ENCODE measurements at regions not wholly inside any gene's neighbourhood (a gene's known extent, or its start where the extent isn't known, plus 50 kb on each side); places are given as distances from the start of the nearest gene placed in this dataset.

- Histone ChIP-seq H3K27ac (ENCODE audit: low read depth, low read length, poor library complexity, severe bottlenecking) (no peak overlapping the region), H3K4me3 (ENCODE audit: low read depth, low read length, poor library complexity, severe bottlenecking) (no peak overlapping the region), H2AFZ (ENCODE audit: low read length) (no peak overlapping the region), H3K36me3 (ENCODE audit: insufficient read depth, low read length) (no peaks in the 10 kb centered on the region), H3K9me3 (ENCODE audit: low read length) (no peaks in the 10 kb centered on the region), H3K4me2 (ENCODE audit: low read length) (no peak overlapping the region), H3K79me2 (ENCODE audit: insufficient read depth, low read depth, low read length) (no peaks in the 10 kb centered on the region), H3K9me2 (ENCODE audit: insufficient read depth, low read length) (no peaks in the 10 kb centered on the region), H4K20me1 (ENCODE audit: insufficient read depth, low read length) (no peaks in the 10 kb centered on the region), H3K4me1 (ENCODE audit: insufficient read depth, low read length, poor library complexity, severe bottlenecking) (no peaks in the 10 kb centered on the region)
- no TSS peak for BruUV-seq (replicated peaks)
- POLR2A ChIA-PET: interaction anchor here (0.7 to 1.5 kb wide), 3 partner anchors 9 to 11 kb away, joined by 3 read pairs; no protein-coding TSS in a partner anchor
- intact Hi-C loops (cut with micrococcal nuclease; ENCODE audit: unreplicated experiment): no loop called here
- no peak for DNase-seq (ENCODE audit: low spot score)
- CTCF ChIA-PET (ENCODE audit: unreplicated experiment): no interaction called here
- TF ChIP-seq EZH2phosphoT487 (IDR thresholded peaks at IDR 0.05; ENCODE audit: borderline replicate concordance, low read depth, low read length) (no peak), CTCF (conservative IDR thresholded peaks at IDR 0.05; ENCODE audit: low read length) (no peak)
These were observed 560.7 kb downstream of the ZNF608 start for GRCh38 chr5:124185716-124186115.

- no peaks in the 10 kb centered on the region for H3K36me3 ChIP-seq (ENCODE audit: insufficient read depth, low read length)
- BruUV-seq (replicated peaks): no TSS peak
- H3K79me2 ChIP-seq (ENCODE audit: insufficient read depth, low read depth, low read length): no peaks in the 10 kb centered on the region
- POLR2A ChIA-PET: interaction anchor here (0.9 to 1.1 kb wide), 2 partner anchors 10 to 14 kb away, joined by 3 read pairs; no protein-coding TSS in a partner anchor
- TF ChIP-seq EZH2phosphoT487 (IDR thresholded peaks at IDR 0.05; ENCODE audit: borderline replicate concordance, low read depth, low read length) (no peak), CTCF (conservative IDR thresholded peaks at IDR 0.05; ENCODE audit: low read length) (no peak)
- H2AFZ ChIP-seq (ENCODE audit: low read length): no peak overlapping the region
- H3K27ac ChIP-seq (ENCODE audit: low read depth, low read length, poor library complexity, severe bottlenecking): no peak overlapping the region
- H4K20me1 ChIP-seq (ENCODE audit: insufficient read depth, low read length): no peaks in the 10 kb centered on the region
- no peaks in the 10 kb centered on the region for H3K9me2 ChIP-seq (ENCODE audit: insufficient read depth, low read length)
- no peak overlapping the region for H3K4me3 ChIP-seq (ENCODE audit: low read depth, low read length, poor library complexity, severe bottlenecking)
- no peak overlapping the region for H3K4me2 ChIP-seq (ENCODE audit: low read length)
- intact Hi-C loops (cut with micrococcal nuclease; ENCODE audit: unreplicated experiment): no loop called here
- no peak for DNase-seq (ENCODE audit: low spot score)
- no peaks in the 10 kb centered on the region for H3K4me1 ChIP-seq (ENCODE audit: insufficient read depth, low read length, poor library complexity, severe bottlenecking)
- no peaks in the 10 kb centered on the region for H3K9me3 ChIP-seq (ENCODE audit: low read length)
- CTCF ChIA-PET (ENCODE audit: unreplicated experiment): no interaction called here
These were observed 564.3 kb downstream of the ZNF608 start for GRCh38 chr5:124182133-124182532.

- Histone ChIP-seq H3K36me3 (ENCODE audit: insufficient read depth, low read length) (no peaks in the 10 kb centered on the region), H3K9me2 (ENCODE audit: insufficient read depth, low read length) (no peaks in the 10 kb centered on the region), H3K4me2 (ENCODE audit: low read length) (no peak overlapping the region), H3K9me3 (ENCODE audit: low read length) (no peaks in the 10 kb centered on the region), H3K4me3 (ENCODE audit: low read depth, low read length, poor library complexity, severe bottlenecking) (no peak overlapping the region), H3K4me1 (ENCODE audit: insufficient read depth, low read length, poor library complexity, severe bottlenecking) (no peaks in the 10 kb centered on the region), H4K20me1 (ENCODE audit: insufficient read depth, low read length) (no peaks in the 10 kb centered on the region), H2AFZ (ENCODE audit: low read length) (no peak overlapping the region), H3K79me2 (ENCODE audit: insufficient read depth, low read depth, low read length) (no peaks in the 10 kb centered on the region), H3K27ac (ENCODE audit: low read depth, low read length, poor library complexity, severe bottlenecking) (no peak overlapping the region)
- BruUV-seq (replicated peaks): no TSS peak
- ChIA-PET POLR2A (interaction anchor here (0.5 to 2.1 kb wide), 4 partner anchors 16 to 334 kb away, joined by 3 to 6 read pairs (median 4); no protein-coding TSS in a partner anchor), CTCF (ENCODE audit: unreplicated experiment) (no interaction called here)
- intact Hi-C loops (cut with micrococcal nuclease; ENCODE audit: unreplicated experiment): no loop called here
- no peak for DNase-seq (ENCODE audit: low spot score)
- no peak for TF ChIP-seq CTCF (conservative IDR thresholded peaks at IDR 0.05; ENCODE audit: low read length)
- no peak for TF ChIP-seq EZH2phosphoT487 (IDR thresholded peaks at IDR 0.05; ENCODE audit: borderline replicate concordance, low read depth, low read length)
These were observed 565.5 kb downstream of the ZNF608 start for GRCh38 chr5:124180875-124181461.
